Lower leg skin (tissue), 4 donors: ENCODE measurements at regions not wholly inside any gene's neighbourhood (a gene's known extent, or its start where the extent isn't known, plus 50 kb on each side); places are given as distances from the start of the nearest gene placed in this dataset.
A peak's percentile ranks its signal among the peaks of the same experiment; 100 is the strongest.

ENCODE experiments used
- DNase-seq, 2 donors: peaks; one replicate each; pipeline ENCODE4 v3.0.0-alpha.2; 2019; ENCODE audit warnings: low spot score in 2 of 2
- H3K4me3 ChIP-seq: fragments of 200-600 bp; sonication (generic); 2 replicates; pipeline ENCODE4 v1.5.1; 2017; ENCODE audit warnings: mild to moderate bottlenecking, low read depth; ENCODE audit not compliant: poor library complexity, severe bottlenecking
- POLR2A ChIP-seq, 2 donors: fragments of 450-650 bp; IDR thresholded peaks; one replicate each; pipeline ENCODE4 v1.6.1; 2016 to 2017; ENCODE audit warnings: antibody characterized with exemption in 2 of 2, mild to moderate bottlenecking in 1 of 2, moderate library complexity in 1 of 2
- WGBS, 2 donors: methylation state at CpG; one replicate each; pipeline ENCODE4 v1.1.5; 2018; 5-methylcytosine and 5-hydroxymethylcytosine counted together
- intact Hi-C: fragments of 100-400 bp; cut with DNase I; formaldehyde crosslinking; loops from one replicate; pipeline ENCODE4 v1.15.0; 2023; ENCODE audit warnings: low total_unique reads
- TF ChIP-seq, protein P1 (sequence below), 3 donors: fragments of 450-650 bp; IDR thresholded peaks; one replicate each; pipeline ENCODE4 v1.5.1; 2016; ENCODE audit warnings: antibody characterized with exemption in 3 of 3, mild to moderate bottlenecking in 3 of 3, moderate library complexity in 2 of 3

DNA sequence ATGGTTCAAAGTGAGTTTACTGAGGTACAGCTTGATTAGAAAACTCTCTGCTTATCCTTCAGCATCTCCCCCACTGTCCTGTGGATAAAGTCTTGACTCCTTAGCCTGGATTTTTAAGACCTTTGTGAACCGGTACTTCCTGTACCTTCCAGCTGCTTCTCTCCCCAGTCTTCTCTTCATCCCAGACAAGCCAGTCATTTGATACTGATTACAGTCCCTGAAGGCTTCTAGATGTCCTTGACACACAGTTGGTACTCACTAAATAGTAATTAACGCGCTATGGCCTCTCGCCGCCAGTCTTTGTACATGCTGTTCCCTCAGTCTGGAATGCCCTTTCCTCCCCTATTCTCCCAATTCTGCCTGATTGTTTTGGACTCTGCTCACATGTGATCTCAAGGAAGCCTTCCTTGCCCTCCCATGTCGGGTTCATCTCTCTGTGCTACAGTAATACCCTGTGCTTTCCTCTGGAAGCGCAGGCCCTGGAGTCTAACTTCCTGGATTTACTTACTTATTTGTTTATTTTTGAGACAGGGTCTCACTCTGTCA is 50.6 kb upstream of the PTGR2 start:
- WGBS, 2 donors = 91 to 93% methylated on average over 7 of the region's 7 CpGs

DNA sequence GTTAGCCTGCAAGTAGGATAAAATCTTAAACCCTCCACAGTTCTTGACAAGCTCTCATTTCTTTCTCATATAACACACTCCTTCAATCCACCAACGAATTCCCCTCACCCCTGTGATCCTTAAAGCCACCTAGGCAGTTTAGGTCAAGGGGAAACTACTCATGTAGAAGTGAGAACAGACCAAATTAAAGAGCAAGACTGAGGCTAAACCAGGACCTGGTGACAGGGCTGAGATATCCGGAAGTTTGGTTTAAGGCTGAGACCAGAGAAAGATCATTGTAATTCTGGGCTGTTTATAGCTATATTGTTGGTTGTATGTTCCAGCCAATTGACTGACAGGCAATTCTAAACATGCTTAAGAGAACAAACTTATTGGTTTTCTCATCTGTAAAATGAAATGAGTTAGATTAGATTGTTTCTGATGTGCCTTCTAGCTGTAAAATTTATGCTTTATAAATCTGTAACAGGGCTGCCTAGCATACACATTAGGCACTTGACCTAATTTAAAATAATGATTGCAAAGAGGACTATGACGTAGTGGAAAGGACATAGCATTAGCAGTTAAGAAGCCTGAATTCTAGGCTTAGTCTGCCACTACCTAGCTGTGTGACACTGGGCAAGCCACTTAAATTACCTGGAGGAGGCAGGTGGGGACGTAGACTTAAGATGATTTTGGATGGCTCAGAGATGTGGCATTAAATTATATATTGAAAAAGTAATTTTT is 53.9 kb upstream of the PTGR2 start:
- no peak for TF ChIP-seq POLR2A (IDR thresholded peaks at IDR 0.05)
- TF ChIP-seq, protein P1, sequence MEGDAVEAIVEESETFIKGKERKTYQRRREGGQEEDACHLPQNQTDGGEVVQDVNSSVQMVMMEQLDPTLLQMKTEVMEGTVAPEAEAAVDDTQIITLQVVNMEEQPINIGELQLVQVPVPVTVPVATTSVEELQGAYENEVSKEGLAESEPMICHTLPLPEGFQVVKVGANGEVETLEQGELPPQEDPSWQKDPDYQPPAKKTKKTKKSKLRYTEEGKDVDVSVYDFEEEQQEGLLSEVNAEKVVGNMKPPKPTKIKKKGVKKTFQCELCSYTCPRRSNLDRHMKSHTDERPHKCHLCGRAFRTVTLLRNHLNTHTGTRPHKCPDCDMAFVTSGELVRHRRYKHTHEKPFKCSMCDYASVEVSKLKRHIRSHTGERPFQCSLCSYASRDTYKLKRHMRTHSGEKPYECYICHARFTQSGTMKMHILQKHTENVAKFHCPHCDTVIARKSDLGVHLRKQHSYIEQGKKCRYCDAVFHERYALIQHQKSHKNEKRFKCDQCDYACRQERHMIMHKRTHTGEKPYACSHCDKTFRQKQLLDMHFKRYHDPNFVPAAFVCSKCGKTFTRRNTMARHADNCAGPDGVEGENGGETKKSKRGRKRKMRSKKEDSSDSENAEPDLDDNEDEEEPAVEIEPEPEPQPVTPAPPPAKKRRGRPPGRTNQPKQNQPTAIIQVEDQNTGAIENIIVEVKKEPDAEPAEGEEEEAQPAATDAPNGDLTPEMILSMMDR (IDR thresholded peaks at IDR 0.05) = no peak
- intact Hi-C loops = no loop called here

More for the DNA sequence above, 50.6 kb upstream of the PTGR2 start:
- intact Hi-C loops = no loop called here
- H3K4me3 ChIP-seq = no peak overlapping the region
- no peak for DNase-seq
- no peak for TF ChIP-seq POLR2A (IDR thresholded peaks at IDR 0.05)
- TF ChIP-seq, protein P1 (IDR thresholded peaks at IDR 0.05) = no peak

DNA sequence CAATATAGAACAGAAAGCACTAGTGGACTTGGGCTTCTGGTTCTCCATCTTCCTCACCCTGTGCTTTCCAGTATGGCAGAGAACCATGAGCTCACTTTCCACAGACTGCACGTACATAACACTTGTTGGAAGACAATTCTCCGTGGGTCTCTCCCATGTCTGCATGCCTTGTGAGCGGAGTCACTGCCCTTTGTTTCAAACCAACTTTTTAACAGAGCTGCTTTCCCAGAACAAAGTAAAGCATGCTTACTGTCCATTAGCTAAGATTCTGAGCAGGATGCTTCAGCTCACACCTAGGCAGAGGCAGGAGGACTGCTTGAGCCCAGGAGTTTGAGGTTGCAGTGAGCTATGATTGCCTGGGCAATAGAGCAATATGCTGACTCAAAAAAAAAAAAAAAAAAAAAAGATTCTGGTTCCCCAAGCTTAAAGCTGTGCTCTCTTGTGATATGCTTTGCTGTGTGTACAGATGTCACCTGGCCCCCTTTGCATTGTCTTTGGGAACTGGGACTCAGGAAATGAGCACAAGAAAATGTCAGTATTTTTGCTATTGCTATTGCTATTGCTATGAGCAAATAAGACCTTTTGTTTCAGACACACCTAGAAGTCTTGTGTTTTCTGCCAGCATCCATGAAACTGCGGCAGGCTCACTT is 54.6 kb upstream of the PTGR2 start:
- TF ChIP-seq POLR2A (IDR thresholded peaks at IDR 0.05) = no peak
- TF ChIP-seq, protein P1 (IDR thresholded peaks at IDR 0.05) = no peak
- 80 to 90% methylated on average over 4 of the region's 4 CpGs for WGBS, 2 donors
- intact Hi-C loops = no loop called here
- no peak overlapping the region for H3K4me3 ChIP-seq
- DNase-seq = no peak

More for the DNA sequence above, 53.9 kb upstream of the PTGR2 start:
- WGBS, 2 donors = 77 to 84% methylated on average over 4 of the region's 4 CpGs
- DNase-seq = no peak
- H3K4me3 ChIP-seq = no peak overlapping the region

DNA sequence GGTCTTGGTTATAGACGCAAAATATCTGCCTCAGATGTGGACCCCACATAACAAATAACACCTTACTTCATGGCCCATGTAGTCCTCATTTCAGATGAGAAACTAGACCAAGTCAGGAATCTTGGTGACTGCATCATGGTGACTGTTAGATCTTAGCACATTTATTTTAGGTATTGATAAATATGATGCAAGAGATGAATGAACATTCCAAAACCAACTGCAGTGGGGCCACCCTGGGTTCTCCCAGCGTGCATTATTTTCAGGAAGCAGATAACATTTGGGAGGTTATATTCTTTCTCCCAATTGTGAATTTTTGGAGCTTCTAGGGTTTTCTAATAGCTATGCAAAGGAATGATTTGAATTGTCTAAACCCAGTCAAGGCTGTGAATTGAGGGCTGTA is 55.2 kb upstream of the PTGR2 start:
- no peak overlapping the region for H3K4me3 ChIP-seq
- WGBS, 2 donors = 92 to 93% methylated on average over 2 of the region's 2 CpGs
- intact Hi-C loops = no loop called here
- DNase-seq = no peak
- TF ChIP-seq POLR2A (IDR thresholded peaks at IDR 0.05) = no peak
- TF ChIP-seq, protein P1 (IDR thresholded peaks at IDR 0.05) = no peak

DNA sequence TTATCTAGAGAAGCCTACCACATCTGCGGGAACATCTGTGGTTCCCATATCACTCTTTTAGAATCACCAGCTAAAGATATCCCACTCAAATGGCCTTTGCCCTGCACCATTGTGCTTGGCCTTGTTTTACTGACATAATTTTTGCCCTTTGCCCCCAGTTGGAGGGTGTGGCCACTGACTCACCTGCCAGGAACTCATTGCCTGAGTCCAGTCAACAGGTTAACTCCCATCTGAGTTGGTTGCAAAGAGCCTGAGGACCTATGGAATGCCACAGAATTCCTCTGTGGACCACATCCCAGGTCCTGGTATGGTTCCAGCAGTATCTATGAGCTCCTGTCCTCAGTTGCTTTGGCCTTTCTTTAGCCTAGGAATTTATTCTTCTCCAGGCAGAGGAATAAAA is 55.7 kb upstream of the PTGR2 start:
- intact Hi-C loops = no loop called here
- WGBS, 2 donors = 93 to 96% methylated on average over 1 of the region's 1 CpG
- H3K4me3 ChIP-seq = no peak overlapping the region
- TF ChIP-seq, protein P1 (IDR thresholded peaks at IDR 0.05) = no peak
- no peak for TF ChIP-seq POLR2A (IDR thresholded peaks at IDR 0.05)
- DNase-seq = peak in 1 of 2 donors; percentile 58
